ENCODE measurements at regions not wholly inside any gene's neighbourhood (a gene's known extent, or its start where the extent isn't known, plus 50 kb on each side); places are given as distances from the start of the nearest gene placed in this dataset.

DNA sequence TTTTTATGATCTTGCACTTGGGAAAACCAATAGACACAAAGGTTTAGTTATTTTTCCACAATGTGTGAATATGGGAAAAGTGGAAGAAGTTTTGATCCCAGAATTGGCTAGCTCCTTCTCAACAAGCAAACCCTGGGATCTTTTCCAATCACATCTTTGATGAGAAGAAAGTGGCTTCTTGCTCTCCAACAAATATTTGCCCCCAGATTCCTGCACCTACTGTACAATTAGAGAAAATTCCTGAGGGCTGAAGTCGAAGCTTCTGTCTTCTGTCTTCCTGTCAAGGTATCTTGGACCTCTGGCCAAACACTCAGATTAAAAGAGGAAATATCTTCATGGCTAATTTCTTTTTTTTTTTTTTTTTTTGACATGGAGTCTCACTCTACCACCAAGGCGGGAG is 113.1 kb upstream of the SLC45A1 start:
- TF ChIP-seq CTCF (conservative IDR thresholded peaks at IDR 0.05; ENCODE audit: low read length) (no peak), EZH2phosphoT487 (IDR thresholded peaks at IDR 0.05; ENCODE audit: borderline replicate concordance) (no peak)

Measured in Loucy (cell line).